EL (cell line): ENCODE measurements at regions not wholly inside any gene's neighbourhood (a gene's known extent, or its start where the extent isn't known, plus 50 kb on each side); places are given as distances from the start of the nearest gene placed in this dataset.

ENCODE experiments used
- DNase-seq: peaks from one replicate; pipeline ENCODE4 v3.0.0-alpha.2; 2016

DNA sequence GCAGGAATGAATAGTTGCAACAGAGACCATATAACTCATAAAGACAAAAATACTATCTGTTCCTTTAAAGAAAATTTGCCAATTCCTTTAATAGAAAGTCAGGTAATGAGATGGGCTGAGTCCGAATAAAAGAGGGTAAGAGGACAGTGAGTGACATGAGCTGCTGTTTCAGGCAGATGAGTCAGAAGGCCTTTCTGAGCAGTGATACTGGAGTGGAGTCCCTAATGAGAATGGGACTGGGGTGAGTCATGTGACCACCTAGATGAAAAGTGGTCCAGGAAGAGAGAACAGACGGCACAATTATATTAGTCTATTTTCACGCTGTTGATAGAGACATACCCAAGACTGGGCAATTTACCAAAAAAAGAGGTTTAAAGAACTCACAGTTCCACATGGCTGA, 393.7 kb downstream of the BCL11B start:
- DNase-seq, result no peak

DNA sequence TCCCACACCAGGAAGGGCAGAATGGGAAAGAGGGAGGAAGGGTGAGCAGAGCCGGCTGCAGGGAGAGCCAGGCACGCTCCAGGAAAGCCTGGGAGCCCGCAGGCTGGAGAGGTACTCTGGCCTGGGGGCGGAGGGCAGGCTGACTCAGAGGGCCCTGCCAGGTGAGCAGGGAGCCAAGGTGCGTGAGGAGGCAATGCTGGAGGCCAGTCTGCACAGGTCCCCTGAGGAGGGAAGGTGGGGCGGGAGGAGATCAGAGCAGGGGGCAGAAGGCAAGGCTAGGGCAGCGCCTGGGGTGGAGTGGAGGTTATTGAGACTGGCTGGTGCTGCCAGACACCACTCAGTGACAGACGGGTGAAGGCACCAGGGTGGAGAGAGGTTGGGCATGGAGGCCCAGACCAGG, 385.0 kb downstream of the BCL11B start:
- no peak for DNase-seq

GRCh38 chr14:98888281-98888680, 383.7 kb downstream of the BCL11B start:
- DNase-seq, result no peak

DNA sequence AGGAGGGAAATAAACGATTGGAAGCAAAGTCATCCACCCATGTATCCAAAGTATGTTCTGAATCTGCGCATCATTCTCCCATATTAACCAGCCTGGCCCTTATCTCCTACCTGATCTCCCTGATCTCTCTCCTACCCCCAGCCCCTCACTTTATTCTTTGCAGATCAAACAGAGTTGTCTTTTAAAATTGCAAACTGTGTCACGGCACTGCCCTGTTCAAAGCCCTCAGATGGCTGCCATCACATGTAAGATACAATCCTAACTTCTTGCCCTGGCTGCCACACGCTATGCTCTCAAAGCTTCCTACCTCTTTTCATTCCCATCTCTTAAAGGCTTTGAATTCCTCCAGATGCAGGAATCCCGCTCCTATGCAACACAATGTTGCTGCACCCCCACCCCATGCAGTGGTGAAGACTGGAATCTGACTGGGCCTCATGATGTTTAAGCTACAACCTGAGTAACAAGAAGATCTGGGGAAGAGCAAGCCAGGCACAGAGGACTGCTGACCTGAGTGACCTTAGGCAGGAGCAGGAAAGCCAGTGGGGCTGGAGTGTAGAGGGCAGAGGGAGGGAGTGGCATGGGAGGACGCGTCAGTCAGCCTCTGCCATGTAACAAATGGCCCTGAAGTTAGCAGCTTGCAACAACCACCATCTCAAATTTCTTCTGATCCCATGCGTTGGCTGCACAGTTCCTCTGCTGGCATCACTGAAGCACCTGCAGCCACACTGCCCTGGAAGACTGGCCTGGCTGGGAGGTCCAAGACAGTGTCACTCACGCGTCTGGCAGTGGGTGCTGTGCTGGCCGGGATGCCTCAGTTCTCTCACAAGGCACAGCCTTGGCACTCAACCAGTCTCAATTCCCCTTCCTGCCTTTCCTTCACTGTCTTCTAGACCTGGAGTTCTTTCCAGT, 382.8 kb downstream of the BCL11B start:
- DNase-seq, result no peak

GRCh38 chr14:98889836-98890185, 382.2 kb downstream of the BCL11B start:
- DNase-seq, result no peak

DNA sequence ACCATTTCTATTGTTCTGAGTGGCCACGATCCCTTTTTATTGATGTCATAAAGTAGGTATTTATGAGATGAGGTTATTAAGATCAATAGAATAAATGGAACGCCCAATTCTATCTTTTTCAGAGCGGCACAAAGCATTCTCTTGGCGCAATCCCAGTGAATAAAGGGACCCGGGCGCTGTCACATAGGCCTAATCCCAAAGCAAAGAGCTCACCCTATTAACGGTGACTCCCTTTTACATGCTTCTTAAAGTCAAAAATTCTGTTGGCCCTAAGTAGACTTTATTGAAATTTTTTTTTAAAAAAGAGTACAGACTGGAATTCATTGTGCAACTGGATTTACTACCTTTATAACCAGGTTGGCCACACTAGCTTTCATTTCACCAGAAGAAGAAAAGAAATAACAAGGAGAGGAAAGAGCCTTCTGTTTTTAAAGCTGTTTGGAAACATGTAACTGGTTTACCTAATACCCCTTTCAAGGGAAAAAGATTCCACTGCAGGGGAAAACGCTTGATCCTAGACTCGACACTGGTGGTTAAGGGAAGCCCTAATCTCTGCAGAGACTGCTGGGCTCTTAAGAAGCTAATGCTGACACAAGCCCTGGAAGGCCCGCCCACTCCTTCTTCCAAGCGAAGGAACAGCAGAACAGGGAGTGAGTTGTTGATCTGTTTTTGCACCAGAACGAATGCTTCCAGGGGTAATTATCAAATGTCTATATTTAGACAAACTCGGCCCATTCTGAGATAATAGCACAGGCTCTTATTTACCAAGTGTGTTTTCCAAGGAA, 381.2 kb downstream of the BCL11B start:
- no peak for DNase-seq

- no peak for DNase-seq
Observed at GRCh38 chr14:98893675-98894074, 378.3 kb downstream of the BCL11B start.

- DNase-seq, result no peak
Observed at GRCh38 chr14:98894600-98894999, 377.4 kb downstream of the BCL11B start.

- no peak for DNase-seq
Observed at GRCh38 chr14:98896449-98896848, 375.5 kb downstream of the BCL11B start.

GRCh38 chr14:98897605-98898309, 374.2 kb downstream of the BCL11B start:
- no peak for DNase-seq

- DNase-seq, result no peak
Observed at GRCh38 chr14:98899441-98899840, 372.6 kb downstream of the BCL11B start.

DNA sequence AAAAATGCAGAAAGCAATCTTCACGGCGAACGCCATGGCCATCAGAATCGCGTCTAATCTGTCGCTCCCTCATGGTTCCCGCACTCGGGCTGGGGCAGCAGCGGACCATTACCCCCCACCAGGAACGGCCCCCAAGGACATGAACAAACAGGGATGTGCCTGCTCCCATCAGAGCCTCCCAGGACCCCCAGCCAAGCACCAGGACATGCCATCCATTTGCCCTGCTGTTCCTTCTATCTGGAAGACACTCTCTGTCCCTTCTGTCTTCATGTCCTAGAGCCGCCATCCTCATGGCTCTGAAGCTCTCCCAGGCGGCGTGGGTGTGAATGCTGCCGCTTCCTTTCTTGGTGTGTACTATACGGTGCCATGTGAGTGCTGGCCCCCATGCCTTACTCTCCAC, 371.8 kb downstream of the BCL11B start:
- DNase-seq, result no peak

GRCh38 chr14:98900798-98901197, 371.2 kb downstream of the BCL11B start:
- DNase-seq, result no peak

DNA sequence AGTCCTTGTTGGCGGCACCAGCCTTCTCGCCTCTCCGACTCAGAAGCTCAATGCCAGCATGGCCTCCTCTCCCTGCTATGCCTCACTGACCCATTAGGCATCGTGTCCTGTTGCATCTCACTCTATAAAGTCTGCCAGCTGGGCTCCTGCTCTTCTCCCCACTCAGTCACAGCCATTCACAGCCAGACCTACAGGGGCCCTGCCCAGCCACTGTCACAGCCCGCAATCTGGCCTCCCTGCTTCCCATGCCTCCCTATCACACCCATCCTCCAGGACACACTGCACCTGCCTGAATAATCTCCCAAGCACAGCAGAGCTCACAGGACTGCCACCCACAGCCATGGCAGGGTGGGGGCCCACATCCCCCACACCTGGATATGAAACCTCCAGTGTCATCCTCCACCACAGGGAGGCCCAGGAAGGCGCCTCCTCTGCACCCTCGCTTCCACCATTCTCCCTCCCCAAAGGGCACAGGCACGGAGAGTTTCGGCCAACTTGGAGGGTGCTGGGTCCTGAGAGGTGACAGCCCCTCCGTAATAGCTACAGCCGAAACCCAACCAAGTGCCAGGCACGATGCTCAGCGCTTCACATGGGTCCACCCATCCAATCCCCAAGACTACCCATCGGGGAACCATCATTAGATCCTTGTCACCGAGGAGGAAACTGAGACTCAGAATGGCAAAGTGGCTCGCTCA, 370.3 kb downstream of the BCL11B start:
- DNase-seq, result no peak

DNA sequence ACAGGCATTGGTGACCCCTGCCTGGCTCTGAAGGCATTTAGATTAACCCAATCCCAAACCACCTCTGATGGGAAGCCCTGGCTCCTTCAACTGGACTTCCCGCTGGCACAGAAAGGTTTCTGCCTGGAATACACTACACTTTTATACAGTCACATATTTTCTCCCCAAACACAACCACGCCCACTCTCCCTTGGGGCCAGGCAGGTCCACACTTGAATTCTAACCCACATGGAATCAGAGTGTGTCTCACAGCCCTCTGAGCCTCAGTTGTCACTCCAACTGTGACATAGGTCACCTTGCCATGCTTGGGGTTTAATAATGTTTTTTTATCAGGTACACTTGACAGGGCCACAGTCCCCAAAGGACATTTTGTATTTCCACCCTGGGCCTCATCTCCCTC, 368.6 kb downstream of the BCL11B start:
- DNase-seq, result no peak

- no peak for DNase-seq
Observed at GRCh38 chr14:98904677-98905076, 367.3 kb downstream of the BCL11B start.

DNA sequence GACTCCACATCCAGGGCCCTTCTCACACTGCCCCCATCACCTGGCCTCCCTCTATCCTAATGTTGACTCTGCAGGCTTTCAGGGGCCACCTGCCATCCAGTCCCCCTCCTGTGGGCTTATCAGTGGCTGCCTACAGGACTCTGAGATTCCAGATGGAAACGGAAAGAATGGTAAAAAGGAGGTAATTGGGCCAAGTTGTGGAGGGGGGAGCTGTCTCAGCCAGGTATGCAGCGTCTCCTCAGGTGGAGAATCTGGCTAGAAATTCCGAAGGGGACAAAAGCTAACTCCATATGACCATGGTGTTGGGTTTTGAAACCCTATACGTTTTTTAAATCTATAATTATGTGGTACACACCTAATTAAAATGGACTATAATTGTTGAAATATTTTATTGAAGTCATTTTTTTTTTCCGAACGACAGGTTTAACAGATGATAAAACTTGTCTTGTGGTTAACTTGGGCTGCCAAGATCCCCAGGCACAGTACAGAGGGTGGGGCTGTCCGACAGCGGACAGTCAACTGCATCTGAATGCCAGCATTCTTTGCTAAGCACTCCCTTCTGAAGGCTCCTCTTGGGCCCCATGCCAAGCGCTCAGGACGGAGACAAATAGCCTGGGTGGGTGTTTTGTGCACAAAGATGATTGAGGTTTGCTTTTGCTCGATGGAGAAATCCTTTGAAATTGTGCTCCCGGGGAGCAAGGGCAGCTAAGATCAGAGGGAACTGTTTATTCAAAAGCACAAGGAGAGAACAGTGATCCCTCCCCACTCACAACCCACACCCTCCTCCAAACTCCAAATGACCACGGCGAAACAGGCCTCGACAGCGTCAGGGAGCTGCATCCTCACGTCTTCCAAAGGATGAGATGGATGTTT, 365.6 kb downstream of the BCL11B start:
- DNase-seq, result no peak

DNA sequence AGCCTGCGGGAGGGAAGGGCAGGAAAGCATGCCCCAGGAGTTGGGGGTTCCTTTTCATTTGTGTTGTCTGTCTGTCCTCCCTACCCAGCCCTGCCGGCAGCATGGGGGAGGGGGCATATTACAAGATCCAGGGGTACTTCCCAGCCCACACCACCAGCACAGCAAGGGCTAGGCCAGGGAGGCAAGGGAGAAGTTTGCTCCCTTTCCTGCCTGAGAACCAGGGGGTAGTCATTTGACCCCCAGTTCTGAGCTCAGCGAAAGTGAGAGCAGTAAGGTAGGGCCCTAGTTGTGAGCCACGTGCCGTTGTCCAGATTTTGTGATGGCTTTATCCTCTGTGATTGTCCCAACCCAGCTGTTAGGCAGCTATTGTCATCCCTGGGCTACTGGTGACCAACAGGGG, 364.7 kb downstream of the BCL11B start:
- DNase-seq, result no peak

DNA sequence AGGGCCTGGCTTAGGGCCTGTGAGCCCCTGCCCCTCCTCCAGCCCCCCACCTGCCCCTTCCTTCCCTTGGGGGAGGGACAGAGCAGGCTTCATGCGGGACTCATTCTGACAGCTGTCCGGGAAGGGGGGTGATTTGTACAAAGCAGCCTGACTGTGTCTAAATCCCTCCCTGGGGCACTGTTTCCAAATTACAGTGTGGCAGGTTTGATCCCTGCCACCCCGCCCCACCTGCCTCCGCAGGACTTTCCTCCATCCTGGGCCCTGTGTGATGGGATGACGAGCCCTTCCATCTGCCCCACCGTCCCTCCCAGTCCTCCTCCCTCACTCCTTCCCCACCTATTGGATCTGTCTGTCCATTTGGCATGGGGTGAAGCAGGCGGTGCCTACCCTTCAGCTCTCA, 363.9 kb downstream of the BCL11B start:
- DNase-seq, result no peak

DNA sequence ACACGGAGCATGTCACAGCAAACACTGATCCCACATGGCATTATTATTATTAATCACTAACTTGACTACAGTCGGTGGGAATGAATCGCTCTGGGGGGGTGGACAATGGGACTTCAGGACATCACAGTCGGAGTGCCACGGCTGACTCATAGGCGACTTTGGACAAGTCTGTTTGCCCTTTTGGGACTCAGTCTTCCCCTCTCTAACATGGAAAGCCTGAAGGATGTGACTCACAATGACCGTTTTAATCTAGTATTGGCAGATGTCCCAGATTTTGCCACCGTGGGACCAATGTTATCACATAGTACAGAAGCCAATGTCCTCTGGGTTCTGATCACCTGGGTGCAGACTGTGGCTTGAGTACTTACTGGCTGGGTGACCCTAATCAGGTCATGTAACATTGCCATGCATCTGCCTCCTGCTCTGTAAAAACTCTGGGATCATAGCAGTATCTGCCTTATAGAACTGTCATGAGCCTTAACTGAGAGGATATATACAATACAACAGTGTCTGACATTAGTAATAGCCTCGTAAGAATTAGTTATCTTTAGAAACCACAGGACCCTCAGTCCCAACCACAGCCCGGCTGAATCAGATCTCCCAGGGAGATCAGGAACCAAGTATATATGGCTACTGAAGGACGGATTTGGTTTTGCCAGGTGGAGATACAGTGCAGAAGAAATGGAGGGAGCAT, 362.6 kb downstream of the BCL11B start:
- DNase-seq, result no peak

- DNase-seq, result no peak
Observed at GRCh38 chr14:98910061-98910460, 361.9 kb downstream of the BCL11B start.
